Suprapubic skin (tissue), 3 donors: ENCODE measurements at regions not wholly inside any gene's neighbourhood (a gene's known extent, or its start where the extent isn't known, plus 50 kb on each side); places are given as distances from the start of the nearest gene placed in this dataset.

Source experiments
- POLR2A ChIP-seq, 2 donors: fragments of 450-650 bp; IDR thresholded peaks; one replicate each; pipeline ENCODE4 v1.6.1; 2017; ENCODE audit warnings: antibody characterized with exemption in 2 of 2, mild to moderate bottlenecking in 2 of 2, moderate library complexity in 2 of 2
- TF ChIP-seq, protein P1 (sequence below), 2 donors: fragments of 200-600 bp in 1 of 2; fragments of 450-650 bp in 1 of 2; sonication (generic) in 1 of 2; IDR thresholded peaks; one replicate each; pipeline ENCODE4 v1.5.1; 2016 to 2019; ENCODE audit warnings: antibody characterized with exemption in 2 of 2, mild to moderate bottlenecking in 1 of 2, moderate library complexity in 1 of 2

DNA sequence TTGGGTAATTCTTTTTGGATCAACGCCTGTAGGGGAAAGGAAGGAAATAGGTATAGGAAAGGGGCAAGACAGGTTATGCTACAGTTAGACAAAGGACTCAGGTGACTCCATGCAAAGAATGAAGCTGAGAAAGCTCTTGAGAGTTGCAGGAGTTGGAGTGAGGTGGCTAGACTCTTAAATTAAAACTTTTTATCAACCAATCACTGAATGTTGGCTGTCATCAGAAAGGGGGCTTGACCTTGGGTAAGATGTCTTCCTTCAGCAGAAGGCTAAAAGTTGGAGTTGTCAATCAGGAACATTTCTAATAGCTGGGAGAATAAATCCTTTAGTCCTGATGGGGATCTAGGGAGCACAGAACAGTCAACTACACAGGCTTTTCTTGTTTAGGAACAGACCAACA is 595.4 kb downstream of the SLC16A7 start:
- TF ChIP-seq, protein P1, sequence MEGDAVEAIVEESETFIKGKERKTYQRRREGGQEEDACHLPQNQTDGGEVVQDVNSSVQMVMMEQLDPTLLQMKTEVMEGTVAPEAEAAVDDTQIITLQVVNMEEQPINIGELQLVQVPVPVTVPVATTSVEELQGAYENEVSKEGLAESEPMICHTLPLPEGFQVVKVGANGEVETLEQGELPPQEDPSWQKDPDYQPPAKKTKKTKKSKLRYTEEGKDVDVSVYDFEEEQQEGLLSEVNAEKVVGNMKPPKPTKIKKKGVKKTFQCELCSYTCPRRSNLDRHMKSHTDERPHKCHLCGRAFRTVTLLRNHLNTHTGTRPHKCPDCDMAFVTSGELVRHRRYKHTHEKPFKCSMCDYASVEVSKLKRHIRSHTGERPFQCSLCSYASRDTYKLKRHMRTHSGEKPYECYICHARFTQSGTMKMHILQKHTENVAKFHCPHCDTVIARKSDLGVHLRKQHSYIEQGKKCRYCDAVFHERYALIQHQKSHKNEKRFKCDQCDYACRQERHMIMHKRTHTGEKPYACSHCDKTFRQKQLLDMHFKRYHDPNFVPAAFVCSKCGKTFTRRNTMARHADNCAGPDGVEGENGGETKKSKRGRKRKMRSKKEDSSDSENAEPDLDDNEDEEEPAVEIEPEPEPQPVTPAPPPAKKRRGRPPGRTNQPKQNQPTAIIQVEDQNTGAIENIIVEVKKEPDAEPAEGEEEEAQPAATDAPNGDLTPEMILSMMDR (IDR thresholded peaks at IDR 0.05), result no peak
- TF ChIP-seq POLR2A (IDR thresholded peaks at IDR 0.05), result no peak
